ENCODE measurements at regions not wholly inside any gene's neighbourhood (a gene's known extent, or its start where the extent isn't known, plus 50 kb on each side); places are given as distances from the start of the nearest gene placed in this dataset.

DNA sequence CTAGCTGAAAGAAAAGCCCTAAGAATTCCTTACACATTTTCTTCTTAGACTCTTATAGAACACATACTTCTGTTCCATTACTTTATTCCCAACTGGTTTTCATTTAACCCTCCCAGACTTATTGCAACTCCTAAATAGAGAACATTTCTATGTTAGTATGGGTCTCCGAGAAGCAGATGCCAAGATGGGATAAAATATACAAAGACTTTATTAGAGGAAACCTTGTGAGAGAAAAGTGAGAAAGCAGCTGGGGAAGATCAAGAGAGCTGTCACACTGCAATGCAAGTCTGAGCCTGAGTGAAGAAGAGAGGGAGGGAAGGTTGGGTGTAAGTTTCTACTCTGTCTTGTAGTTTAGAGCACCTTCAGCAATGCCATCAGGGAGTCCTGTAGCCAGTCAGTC lies 979.3 kb downstream of the IGSF11 start:
- Histone ChIP-seq H3K4me1 (ENCODE audit: low read depth, poor library complexity, severe bottlenecking) (no peaks in the 10 kb centered on the region), H3K27ac (no peak overlapping the region), H3K36me3 (ENCODE audit: insufficient read depth) (no peaks in the 10 kb centered on the region), H4K20me1 (ENCODE audit: insufficient read depth) (no peaks in the 10 kb centered on the region), H3K9ac (no peak overlapping the region), H3K4me2 (no peak overlapping the region), H3K27me3 (ENCODE audit: insufficient read depth, low read depth) (no peaks in the 10 kb centered on the region), H3K4me3 (IDR thresholded peaks at IDR 0.05; ENCODE audit: insufficient read depth, low read depth, low read length) (no peak overlapping the region), H3K79me2 (ENCODE audit: insufficient read depth, low read depth) (no peaks in the 10 kb centered on the region), H2AFZ (ENCODE audit: low read depth) (no peak overlapping the region)
- TF ChIP-seq, protein P1, sequence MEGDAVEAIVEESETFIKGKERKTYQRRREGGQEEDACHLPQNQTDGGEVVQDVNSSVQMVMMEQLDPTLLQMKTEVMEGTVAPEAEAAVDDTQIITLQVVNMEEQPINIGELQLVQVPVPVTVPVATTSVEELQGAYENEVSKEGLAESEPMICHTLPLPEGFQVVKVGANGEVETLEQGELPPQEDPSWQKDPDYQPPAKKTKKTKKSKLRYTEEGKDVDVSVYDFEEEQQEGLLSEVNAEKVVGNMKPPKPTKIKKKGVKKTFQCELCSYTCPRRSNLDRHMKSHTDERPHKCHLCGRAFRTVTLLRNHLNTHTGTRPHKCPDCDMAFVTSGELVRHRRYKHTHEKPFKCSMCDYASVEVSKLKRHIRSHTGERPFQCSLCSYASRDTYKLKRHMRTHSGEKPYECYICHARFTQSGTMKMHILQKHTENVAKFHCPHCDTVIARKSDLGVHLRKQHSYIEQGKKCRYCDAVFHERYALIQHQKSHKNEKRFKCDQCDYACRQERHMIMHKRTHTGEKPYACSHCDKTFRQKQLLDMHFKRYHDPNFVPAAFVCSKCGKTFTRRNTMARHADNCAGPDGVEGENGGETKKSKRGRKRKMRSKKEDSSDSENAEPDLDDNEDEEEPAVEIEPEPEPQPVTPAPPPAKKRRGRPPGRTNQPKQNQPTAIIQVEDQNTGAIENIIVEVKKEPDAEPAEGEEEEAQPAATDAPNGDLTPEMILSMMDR (conservative IDR thresholded peaks at IDR 0.05; ENCODE audit: low read depth, low read length): no peak

DNA sequence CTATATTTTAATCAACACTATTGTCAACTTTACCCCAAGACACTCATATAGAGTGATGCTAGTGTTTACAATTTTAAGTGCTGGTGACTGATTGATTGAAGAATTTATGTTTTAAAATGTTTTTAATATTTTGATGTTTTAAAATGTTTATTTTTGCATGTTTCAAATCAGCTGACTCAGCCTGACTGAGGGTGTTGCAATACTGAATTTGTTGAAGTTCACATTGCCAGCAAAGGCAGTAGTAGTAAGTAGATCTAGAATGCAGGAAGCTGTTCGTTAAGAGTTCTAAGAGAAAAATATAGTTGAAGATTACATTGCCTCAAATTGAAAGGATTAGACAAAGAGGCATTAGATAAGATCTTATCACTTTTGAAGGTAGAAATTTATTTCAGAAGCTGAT lies 977.6 kb downstream of the IGSF11 start:
- Histone ChIP-seq H3K4me1 (ENCODE audit: low read depth, poor library complexity, severe bottlenecking) (no peaks in the 10 kb centered on the region), H3K79me2 (ENCODE audit: insufficient read depth, low read depth) (no peaks in the 10 kb centered on the region), H3K27me3 (ENCODE audit: insufficient read depth, low read depth) (no peaks in the 10 kb centered on the region), H3K36me3 (ENCODE audit: insufficient read depth) (no peaks in the 10 kb centered on the region), H3K27ac (no peak overlapping the region), H3K4me3 (IDR thresholded peaks at IDR 0.05; ENCODE audit: insufficient read depth, low read depth, low read length) (no peak overlapping the region), H3K9ac (no peak overlapping the region), H4K20me1 (ENCODE audit: insufficient read depth) (no peaks in the 10 kb centered on the region), H2AFZ (ENCODE audit: low read depth) (no peak overlapping the region), H3K4me2 (no peak overlapping the region)
- TF ChIP-seq, protein P1 (conservative IDR thresholded peaks at IDR 0.05; ENCODE audit: low read depth, low read length): no peak

DNA sequence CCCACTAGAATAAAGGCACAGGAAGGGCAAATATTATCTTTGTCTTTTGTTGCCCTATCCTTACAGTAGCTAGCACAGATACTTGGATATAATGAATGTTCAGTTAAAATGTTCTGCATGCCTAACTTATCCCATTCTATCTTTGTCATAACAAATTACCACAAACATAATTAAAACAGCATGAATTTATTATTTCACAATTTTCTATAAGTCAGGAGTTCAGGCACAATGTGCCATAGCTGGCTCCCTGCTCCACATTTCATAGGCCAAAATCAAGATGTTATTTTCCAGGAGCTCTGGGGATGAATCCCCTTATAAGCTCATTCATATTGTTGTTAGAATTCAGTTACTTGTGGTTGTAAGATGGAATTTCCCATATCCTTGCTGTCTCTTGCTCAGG lies 975.5 kb downstream of the IGSF11 start:
- no peaks in the 10 kb centered on the region for H3K36me3 ChIP-seq (ENCODE audit: insufficient read depth)
- no peak overlapping the region for H3K4me2 ChIP-seq
- no peaks in the 10 kb centered on the region for H4K20me1 ChIP-seq (ENCODE audit: insufficient read depth)
- H3K4me3 ChIP-seq (IDR thresholded peaks at IDR 0.05; ENCODE audit: insufficient read depth, low read depth, low read length): no peak overlapping the region
- no peaks in the 10 kb centered on the region for H3K27me3 ChIP-seq (ENCODE audit: insufficient read depth, low read depth)
- H3K27ac ChIP-seq: no peak overlapping the region
- TF ChIP-seq, protein P1 (conservative IDR thresholded peaks at IDR 0.05; ENCODE audit: low read depth, low read length): no peak
- no peaks in the 10 kb centered on the region for H3K79me2 ChIP-seq (ENCODE audit: insufficient read depth, low read depth)
- H3K9ac ChIP-seq: no peak overlapping the region
- no peaks in the 10 kb centered on the region for H3K4me1 ChIP-seq (ENCODE audit: low read depth, poor library complexity, severe bottlenecking)
- H2AFZ ChIP-seq (ENCODE audit: low read depth): no peak overlapping the region

DNA sequence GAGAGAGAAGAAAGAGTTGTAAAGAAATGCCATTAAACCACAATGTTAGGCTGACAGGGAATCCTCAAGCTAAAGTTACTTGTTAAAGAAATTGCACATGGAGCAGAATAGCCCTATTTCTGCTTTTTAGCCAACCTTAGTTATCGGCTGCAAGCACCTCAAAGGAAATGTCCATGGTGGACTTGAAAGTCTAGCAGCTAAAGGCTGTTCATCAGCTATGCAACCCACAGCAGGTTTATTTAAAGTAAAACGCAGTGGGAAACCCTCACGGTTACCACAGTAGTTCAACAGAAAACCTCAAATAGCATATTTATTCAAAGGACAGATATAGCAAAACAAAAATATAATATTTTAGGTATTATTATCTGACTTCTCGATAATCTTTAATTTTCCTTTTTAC lies 967.2 kb downstream of the IGSF11 start:
- Histone ChIP-seq H3K27ac (no peak overlapping the region), H3K9ac (no peak overlapping the region), H3K4me3 (IDR thresholded peaks at IDR 0.05; ENCODE audit: insufficient read depth, low read depth, low read length) (no peak overlapping the region), H4K20me1 (ENCODE audit: insufficient read depth) (no peaks in the 10 kb centered on the region), H3K4me2 (no peak overlapping the region), H3K27me3 (ENCODE audit: insufficient read depth, low read depth) (no peaks in the 10 kb centered on the region), H2AFZ (ENCODE audit: low read depth) (no peak overlapping the region), H3K79me2 (ENCODE audit: insufficient read depth, low read depth) (no peaks in the 10 kb centered on the region), H3K36me3 (ENCODE audit: insufficient read depth) (no peaks in the 10 kb centered on the region), H3K4me1 (ENCODE audit: low read depth, poor library complexity, severe bottlenecking) (no peaks in the 10 kb centered on the region)
- TF ChIP-seq, protein P1 (conservative IDR thresholded peaks at IDR 0.05; ENCODE audit: low read depth, low read length): no peak

DNA sequence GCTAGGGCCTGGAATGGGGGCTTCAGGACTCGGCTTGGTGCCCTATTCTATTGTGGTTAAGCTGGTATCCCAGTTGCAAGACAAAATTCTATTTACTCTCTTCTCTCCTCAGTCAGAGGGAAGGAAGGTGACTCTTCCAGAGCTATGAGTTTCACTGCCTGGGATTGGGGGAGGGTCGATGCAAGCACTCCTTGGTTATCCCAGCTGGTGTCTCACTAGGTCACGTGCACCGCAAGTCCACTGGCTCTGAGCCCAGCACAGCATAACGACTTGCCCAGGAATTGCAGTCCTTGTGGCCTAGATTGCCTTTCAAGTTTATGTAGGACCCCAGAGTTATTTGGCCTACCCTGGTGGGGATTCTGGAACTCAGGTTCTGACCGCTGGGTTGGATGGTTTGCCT lies 958.8 kb downstream of the IGSF11 start:
- H3K4me1 ChIP-seq (ENCODE audit: low read depth, poor library complexity, severe bottlenecking): peaks cover 22% of the 10 kb centered on the region
- H4K20me1 ChIP-seq (ENCODE audit: insufficient read depth): no peaks in the 10 kb centered on the region
- H3K27ac ChIP-seq: no peak overlapping the region
- H3K4me3 ChIP-seq (IDR thresholded peaks at IDR 0.05; ENCODE audit: insufficient read depth, low read depth, low read length): no peak overlapping the region
- no peaks in the 10 kb centered on the region for H3K79me2 ChIP-seq (ENCODE audit: insufficient read depth, low read depth)
- no peak overlapping the region for H3K9ac ChIP-seq
- H3K27me3 ChIP-seq (ENCODE audit: insufficient read depth, low read depth): no peaks in the 10 kb centered on the region
- no peaks in the 10 kb centered on the region for H3K36me3 ChIP-seq (ENCODE audit: insufficient read depth)
- TF ChIP-seq, protein P1 (conservative IDR thresholded peaks at IDR 0.05; ENCODE audit: low read depth, low read length): no peak
- H2AFZ ChIP-seq (ENCODE audit: low read depth): no peak overlapping the region
- no peak overlapping the region for H3K4me2 ChIP-seq

Data from KMS-11 (cell line).